ENCODE measurements at regions not wholly inside any gene's neighbourhood (a gene's known extent, or its start where the extent isn't known, plus 50 kb on each side); places are given as distances from the start of the nearest gene placed in this dataset.

DNA sequence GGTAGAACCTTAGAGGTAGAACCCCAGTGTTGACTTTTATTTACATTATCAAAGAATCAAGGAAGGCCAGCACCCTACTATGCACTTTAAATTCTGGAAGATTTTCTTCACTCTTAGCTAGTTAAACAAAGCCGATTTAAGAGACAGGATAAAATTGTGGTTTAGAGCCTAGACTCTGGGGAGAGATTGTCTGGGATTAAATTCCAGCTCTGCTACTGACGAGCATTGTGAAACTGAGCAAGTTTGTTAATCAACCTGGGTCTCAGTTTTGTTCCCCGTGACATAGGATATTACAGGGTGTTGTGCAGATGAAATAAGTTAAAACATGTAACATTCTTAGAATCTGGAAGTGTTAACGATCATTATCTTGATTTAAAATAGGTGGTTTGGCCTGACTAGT, 83.5 kb downstream of the FEM1C start:
- DNase-seq: no peak
- Histone ChIP-seq H3K27me3 (ENCODE audit: insufficient read depth, low read depth, severe bottlenecking) (no peaks in the 10 kb centered on the region), H3K36me3 (no peaks in the 10 kb centered on the region), H3K9me3 (ENCODE audit: severe bottlenecking) (no peaks in the 10 kb centered on the region), H3K4me3 (ENCODE audit: low read depth, low read length) (no peak overlapping the region), H3K27ac (no peak overlapping the region)
- TF ChIP-seq, protein P1, sequence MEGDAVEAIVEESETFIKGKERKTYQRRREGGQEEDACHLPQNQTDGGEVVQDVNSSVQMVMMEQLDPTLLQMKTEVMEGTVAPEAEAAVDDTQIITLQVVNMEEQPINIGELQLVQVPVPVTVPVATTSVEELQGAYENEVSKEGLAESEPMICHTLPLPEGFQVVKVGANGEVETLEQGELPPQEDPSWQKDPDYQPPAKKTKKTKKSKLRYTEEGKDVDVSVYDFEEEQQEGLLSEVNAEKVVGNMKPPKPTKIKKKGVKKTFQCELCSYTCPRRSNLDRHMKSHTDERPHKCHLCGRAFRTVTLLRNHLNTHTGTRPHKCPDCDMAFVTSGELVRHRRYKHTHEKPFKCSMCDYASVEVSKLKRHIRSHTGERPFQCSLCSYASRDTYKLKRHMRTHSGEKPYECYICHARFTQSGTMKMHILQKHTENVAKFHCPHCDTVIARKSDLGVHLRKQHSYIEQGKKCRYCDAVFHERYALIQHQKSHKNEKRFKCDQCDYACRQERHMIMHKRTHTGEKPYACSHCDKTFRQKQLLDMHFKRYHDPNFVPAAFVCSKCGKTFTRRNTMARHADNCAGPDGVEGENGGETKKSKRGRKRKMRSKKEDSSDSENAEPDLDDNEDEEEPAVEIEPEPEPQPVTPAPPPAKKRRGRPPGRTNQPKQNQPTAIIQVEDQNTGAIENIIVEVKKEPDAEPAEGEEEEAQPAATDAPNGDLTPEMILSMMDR (IDR thresholded peaks at IDR 0.05; ENCODE audit: low read depth, low read length): no peak

DNA sequence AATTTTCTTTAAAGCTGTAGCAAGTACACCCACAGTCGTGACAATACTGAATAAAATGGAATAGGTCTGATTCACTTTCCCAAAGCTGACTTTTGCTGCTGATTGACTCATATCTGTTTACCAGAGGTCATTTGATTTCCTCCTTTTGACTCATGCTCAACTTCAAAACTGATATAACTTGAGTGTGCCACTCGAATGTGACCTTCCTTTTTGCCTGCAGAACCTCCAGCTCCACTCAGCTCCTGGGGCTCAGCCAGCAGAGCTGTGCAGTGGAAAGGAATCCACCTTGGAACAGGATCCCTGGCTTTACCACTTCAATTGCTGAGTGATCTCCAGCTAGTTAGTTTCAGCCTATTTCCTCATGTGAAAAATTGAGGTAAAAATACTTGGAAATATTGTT, 84.1 kb downstream of the FEM1C start:
- H3K9me3 ChIP-seq (ENCODE audit: severe bottlenecking): no peaks in the 10 kb centered on the region
- TF ChIP-seq, protein P1 (IDR thresholded peaks at IDR 0.05; ENCODE audit: low read depth, low read length): no peak
- DNase-seq: no peak
- H3K4me3 ChIP-seq (ENCODE audit: low read depth, low read length): no peak overlapping the region
- H3K27me3 ChIP-seq (ENCODE audit: insufficient read depth, low read depth, severe bottlenecking): no peaks in the 10 kb centered on the region
- no peaks in the 10 kb centered on the region for H3K36me3 ChIP-seq
- H3K27ac ChIP-seq: no peak overlapping the region

DNA sequence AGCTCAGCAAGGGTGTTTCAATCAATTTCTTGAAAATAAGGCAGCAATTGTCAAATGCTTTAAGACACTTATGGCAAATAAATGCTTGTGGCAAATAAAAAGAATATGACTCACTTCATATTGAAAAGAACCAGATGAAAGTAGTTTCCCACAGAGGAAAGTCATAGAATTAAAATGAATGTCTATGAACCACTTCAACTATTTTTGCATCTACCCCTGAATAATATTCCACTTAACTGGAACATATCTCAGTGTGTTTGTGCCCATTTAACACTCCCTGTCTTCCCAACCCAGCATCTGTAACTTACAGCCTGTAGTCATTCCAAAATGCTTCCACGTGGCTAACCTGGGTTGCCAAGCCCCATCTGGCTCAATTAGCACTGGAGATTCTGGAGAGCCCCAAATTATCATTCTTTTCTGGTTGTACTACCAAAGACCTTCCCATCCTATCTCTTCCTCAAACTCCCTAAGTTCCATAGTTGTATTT, 84.7 kb downstream of the FEM1C start:
- Histone ChIP-seq H3K27me3 (ENCODE audit: insufficient read depth, low read depth, severe bottlenecking) (no peaks in the 10 kb centered on the region), H3K36me3 (no peaks in the 10 kb centered on the region), H3K27ac (no peak overlapping the region), H3K9me3 (ENCODE audit: severe bottlenecking) (no peaks in the 10 kb centered on the region), H3K4me3 (ENCODE audit: low read depth, low read length) (no peak overlapping the region)
- TF ChIP-seq, protein P1 (IDR thresholded peaks at IDR 0.05; ENCODE audit: low read depth, low read length): no peak
- DNase-seq: no peak

DNA sequence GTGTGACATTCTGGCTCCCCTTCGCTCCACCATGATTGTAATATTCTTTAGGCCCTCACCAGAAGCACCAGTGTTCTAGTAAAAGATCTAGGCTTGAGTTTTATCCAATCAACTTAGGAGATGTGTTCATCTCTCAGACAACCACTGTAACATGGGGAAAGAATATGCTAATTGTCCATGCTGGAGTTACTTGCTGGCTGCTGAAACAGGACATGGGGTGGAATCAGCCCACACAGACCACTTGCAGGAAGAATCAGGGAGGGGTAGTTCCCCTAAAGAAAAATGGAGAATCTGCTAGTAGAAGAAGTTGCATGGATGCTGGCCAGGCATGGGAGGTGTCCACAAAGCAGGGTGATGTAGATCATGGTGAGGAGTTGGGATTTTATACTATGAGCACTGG, 86.2 kb downstream of the FEM1C start:
- Histone ChIP-seq H3K36me3 (no peaks in the 10 kb centered on the region), H3K27me3 (ENCODE audit: insufficient read depth, low read depth, severe bottlenecking) (no peaks in the 10 kb centered on the region), H3K4me3 (ENCODE audit: low read depth, low read length) (no peak overlapping the region), H3K27ac (no peak overlapping the region), H3K9me3 (ENCODE audit: severe bottlenecking) (no peaks in the 10 kb centered on the region)
- DNase-seq: no peak
- TF ChIP-seq, protein P1 (IDR thresholded peaks at IDR 0.05; ENCODE audit: low read depth, low read length): no peak

DNA sequence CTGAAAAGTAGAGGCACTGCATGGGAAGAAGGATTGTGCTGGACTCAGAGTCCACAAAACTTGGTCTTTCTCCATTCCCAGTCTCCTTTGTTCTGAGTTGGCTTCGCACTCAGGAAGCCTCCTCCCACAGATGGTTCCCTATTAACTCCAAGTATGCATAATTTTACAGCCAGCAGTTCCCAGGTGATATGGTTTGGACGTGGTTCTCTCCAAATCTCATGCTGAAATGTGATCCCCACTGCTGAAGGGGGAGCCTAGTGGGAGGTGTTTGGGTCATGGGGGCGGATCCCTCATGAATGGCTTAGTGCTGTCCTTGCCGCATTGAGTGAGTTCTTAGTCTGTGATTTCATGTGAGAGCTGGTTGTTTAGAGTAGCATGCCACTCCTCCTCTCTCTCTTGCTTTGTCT, 86.6 kb downstream of the FEM1C start:
- no peaks in the 10 kb centered on the region for H3K36me3 ChIP-seq
- no peak for DNase-seq
- H3K27me3 ChIP-seq (ENCODE audit: insufficient read depth, low read depth, severe bottlenecking): no peaks in the 10 kb centered on the region
- no peak overlapping the region for H3K4me3 ChIP-seq (ENCODE audit: low read depth, low read length)
- TF ChIP-seq, protein P1 (IDR thresholded peaks at IDR 0.05; ENCODE audit: low read depth, low read length): no peak
- H3K9me3 ChIP-seq (ENCODE audit: severe bottlenecking): no peaks in the 10 kb centered on the region
- H3K27ac ChIP-seq: no peak overlapping the region

DNA sequence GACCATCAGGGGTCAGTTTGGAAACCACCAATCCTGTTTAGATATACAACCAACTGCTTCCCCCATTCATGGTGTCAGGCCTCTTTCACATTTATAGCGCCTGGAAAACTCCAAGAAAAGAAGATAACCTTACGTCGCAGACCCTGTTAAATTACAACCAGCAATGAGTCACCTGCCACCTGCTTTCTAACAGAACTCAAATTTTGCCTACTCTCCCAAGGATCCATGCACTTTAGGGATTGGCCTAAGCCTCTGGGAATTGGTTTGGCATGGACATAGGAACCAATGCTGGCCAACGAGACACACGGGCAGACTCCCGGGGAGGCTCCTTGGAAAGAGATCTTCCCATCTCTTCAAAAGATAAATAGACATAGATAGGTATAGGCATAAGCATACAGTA, 87.0 kb downstream of the FEM1C start:
- no peaks in the 10 kb centered on the region for H3K9me3 ChIP-seq (ENCODE audit: severe bottlenecking)
- H3K27me3 ChIP-seq (ENCODE audit: insufficient read depth, low read depth, severe bottlenecking): no peaks in the 10 kb centered on the region
- H3K4me3 ChIP-seq (ENCODE audit: low read depth, low read length): no peak overlapping the region
- no peaks in the 10 kb centered on the region for H3K36me3 ChIP-seq
- TF ChIP-seq, protein P1 (IDR thresholded peaks at IDR 0.05; ENCODE audit: low read depth, low read length): no peak
- no peak for DNase-seq
- no peak overlapping the region for H3K27ac ChIP-seq

All from WERI-Rb-1 (cell line).